K562 (cell line): ENCODE measurements at regions not wholly inside any gene's neighbourhood (a gene's known extent, or its start where the extent isn't known, plus 50 kb on each side); places are given as distances from the start of the nearest gene placed in this dataset.

Experiments used
- ATAC-seq: fragments of 200-7000 bp; cut with Tn5 transposase; 3 replicates; pipeline ENCODE4 v1.9.1; 2020; ENCODE audit warnings: moderate library complexity
- BruUV-seq: library from RNA; stranded (reverse); fragments of 400-500 nt; replicated peaks from 2 replicates; lab custom pipeline; 2021; lab: Mats Ljungman, UMichigan
- CTCF ChIA-PET: fragments of 300-600 bp; formaldehyde crosslinking; extraction: SDS; loops from one replicate; lab custom pipeline; 2021; ENCODE audit warnings: low intra/inter-chr PET ratio; lab: Yijun Ruan, JAX
- POLR2A ChIA-PET: fragments of 300-600, 350-650 bp; sonication (Branson Sonifier 250); formaldehyde crosslinking; extraction: SDS; loops from one replicate; lab custom pipeline; 2021; ENCODE audit warnings: antibody characterized with exemption, inconsistent platforms; lab: Yijun Ruan, JAX
- DNase-seq, 4 experiments: peaks; one replicate each; pipeline versions ENCODE4 v3.0.0 to v3.0.0-alpha.2; 2011 to 2018; ENCODE audit warnings: low spot score in 3 of 4, mixed read lengths in 3 of 4; ENCODE audit errors: extremely low read depth in 1 of 4
- FAIRE-seq: peaks from 2 replicates; lab custom pipeline; 2011; peaks lifted over from hg19 to GRCh38; lab: Jason Lieb, UNC
- H2AFZ ChIP-seq: 2 replicates; pipeline ENCODE4 v1.6.0; 2011; ENCODE audit warnings: low read depth, low read length, control low read depth, inconsistent platforms
- H3K27ac ChIP-seq: fragments of 200-600 bp; 3 replicates; pipeline ENCODE4 v1.8.0; 2011; ENCODE audit warnings: low read depth, mild to moderate bottlenecking, control low read depth, inconsistent platforms, low read length, moderate library complexity, mixed read lengths; ENCODE audit errors: extremely low read depth
- H3K27me3 ChIP-seq, 2 experiments: fragments of 300-600 bp in 1 of 2; 2 replicates in 1 of 2; 3 replicates in 1 of 2; pipeline versions ENCODE4 v1.6.0 to v1.8.0; 2011; ENCODE audit warnings: inconsistent platforms in 2 of 2, low read length in 2 of 2, mild to moderate bottlenecking in 1 of 2, mixed read lengths in 1 of 2, moderate library complexity in 1 of 2; ENCODE audit not compliant: control insufficient read depth in 2 of 2, insufficient read depth in 2 of 2
- H3K36me3 ChIP-seq: fragments of 300-600 bp; 3 replicates; pipeline ENCODE4 v1.8.0; 2011; ENCODE audit warnings: mild to moderate bottlenecking, low read length, inconsistent platforms; ENCODE audit not compliant: control insufficient read depth, insufficient read depth
- H3K4me1 ChIP-seq, 2 experiments: fragments of 200-600 bp in 1 of 2; replicated peaks in 1 of 2; 2 replicates in 1 of 2; 3 replicates in 1 of 2; pipeline versions ENCODE4 v1.5.1 to v1.8.0; 2011; ENCODE audit warnings: inconsistent platforms in 2 of 2, low read length in 2 of 2, mild to moderate bottlenecking in 1 of 2, mixed read lengths in 1 of 2, moderate library complexity in 1 of 2; ENCODE audit not compliant: control insufficient read depth in 2 of 2, insufficient read depth in 2 of 2
- H3K4me2 ChIP-seq: 2 replicates; pipeline ENCODE4 v1.6.1; 2011; ENCODE audit warnings: low read length, control low read depth, inconsistent platforms, mixed read lengths; ENCODE audit not compliant: insufficient read depth
- H3K4me3 ChIP-seq: fragments of 200-600 bp; sonication (generic), shearing (Covaris generic); 2 replicates; pipeline ENCODE4 v1.5.1; 2016; ENCODE audit warnings: control low read depth, inconsistent platforms
- H3K79me2 ChIP-seq: fragments of 200-600 bp; 3 replicates; pipeline ENCODE4 v1.8.0; 2011; ENCODE audit warnings: low read length, inconsistent platforms; ENCODE audit not compliant: control insufficient read depth, insufficient read depth
- H3K9ac ChIP-seq, 2 experiments: 2 replicates each; pipeline versions ENCODE4 v1.6.0 to v1.6.1; 2011; ENCODE audit warnings: low read depth in 2 of 2, low read length in 2 of 2, control low read depth in 1 of 2, inconsistent platforms in 1 of 2, mild to moderate bottlenecking in 1 of 2, mixed read lengths in 1 of 2; ENCODE audit not compliant: insufficient read depth in 1 of 2
- H3K9me1 ChIP-seq: one replicate; pipeline ENCODE4 v1.6.0; 2011; ENCODE audit warnings: inconsistent platforms, mild to moderate bottlenecking, low read length, moderate library complexity; ENCODE audit not compliant: control insufficient read depth, insufficient read depth
- H3K9me3 ChIP-seq: replicated peaks from 2 replicates; pipeline ENCODE4 v1.5.1; 2011; ENCODE audit warnings: low read depth, low read length, inconsistent platforms; ENCODE audit not compliant: control insufficient read depth, insufficient read depth
- H4K20me1 ChIP-seq: replicated peaks from 2 replicates; pipeline ENCODE4 v1.6.1; 2011; ENCODE audit warnings: low read length, inconsistent platforms, mixed read lengths; ENCODE audit not compliant: control insufficient read depth, insufficient read depth
- E2F5 ChIP-seq: sonication (generic); formaldehyde crosslinking; IDR thresholded peaks from 2 replicates; pipeline ENCODE4 v1.8.0; 2022; ENCODE audit warnings: mild to moderate bottlenecking, missing genetic modification reagents
- HEY1 ChIP-seq: fragments of 250-450 bp; sonication (Bioruptor Pico); IDR thresholded peaks from 2 replicates; pipeline ENCODE4 v1.5.0; 2020; ENCODE audit warnings: mild to moderate bottlenecking, moderate library complexity, borderline replicate concordance
- KAT7 ChIP-seq: sonication (generic); formaldehyde crosslinking; IDR thresholded peaks from 2 replicates; pipeline ENCODE4 v1.8.0; 2022; ENCODE audit warnings: missing genetic modification reagents, mild to moderate bottlenecking, borderline replicate concordance
- MNT ChIP-seq, 2 experiments: fragments of 450-650 bp; conservative IDR thresholded peaks; 2 replicates each; pipeline ENCODE4 v1.6.1; 2017; ENCODE audit warnings: mild to moderate bottlenecking in 2 of 2, moderate library complexity in 2 of 2
- MTA2 ChIP-seq: fragments of 450-650 bp; IDR thresholded peaks from 2 replicates; pipeline ENCODE4 v1.6.1; 2016; ENCODE audit warnings: low read depth
- NCOA1 ChIP-seq: fragments of 450-650 bp; IDR thresholded peaks from 2 replicates; pipeline ENCODE4 v1.6.1; 2016; ENCODE audit warnings: low read depth
- NR3C1 ChIP-seq: sonication (generic); formaldehyde crosslinking; IDR thresholded peaks from 2 replicates; pipeline ENCODE4 v1.8.1; 2022; ENCODE audit warnings: missing genetic modification reagents
- SMARCA5 ChIP-seq: fragments of 450-650 bp; IDR thresholded peaks from 2 replicates; pipeline ENCODE4 v1.6.1; 2016
- SREBF2 ChIP-seq: sonication (generic); formaldehyde crosslinking; IDR thresholded peaks from 2 replicates; pipeline ENCODE4 v1.4.0; 2020; ENCODE audit warnings: mild to moderate bottlenecking, missing genetic modification reagents
- TSHZ1 ChIP-seq: fragments of 250-450 bp; sonication (Bioruptor Pico); IDR thresholded peaks from 2 replicates; pipeline ENCODE4 v1.4.0; 2020; ENCODE audit warnings: mild to moderate bottlenecking, moderate library complexity
- XRCC5 ChIP-seq: fragments of 200-400 bp; formaldehyde crosslinking; IDR thresholded peaks from 2 replicates; pipeline ENCODE4 v1.6.1; 2017; ENCODE audit warnings: low read depth, mild to moderate bottlenecking, low read length
- ZNF444 ChIP-seq: fragments of 250-450 bp; sonication (Bioruptor Pico); IDR thresholded peaks from 2 replicates; pipeline ENCODE4 v1.4.0; 2020; ENCODE audit warnings: mild to moderate bottlenecking, moderate library complexity
- ZNF511 ChIP-seq: sonication (generic); formaldehyde crosslinking; IDR thresholded peaks from 2 replicates; pipeline ENCODE4 v1.8.0; 2022; ENCODE audit warnings: mild to moderate bottlenecking, missing genetic modification reagents
- ZNF589 ChIP-seq: fragments of 200-800 bp; sonication (Bioruptor generic); IDR thresholded peaks from 2 replicates; pipeline ENCODE4 v1.6.1; 2016; ENCODE audit warnings: low read depth, missing genetic modification characterization, missing compliant biosample characterization
- in situ Hi-C: fragments of 300-500 bp; cut with MboI; formaldehyde crosslinking; loops from 4 replicates; pipeline ENCODE4 v1.15.0; 2018; ENCODE audit warnings: inconsistent platforms, mixed read lengths
- intact Hi-C: fragments of 100-400 bp; cut with micrococcal nuclease; formaldehyde crosslinking; loops from 2 replicates; pipeline ENCODE4 v1.14.2; 2022

GRCh38 chr19:27935669-27936068 lies 1277.3 kb downstream of the UQCRFS1 start:
- Histone ChIP-seq H4K20me1 (no peaks in the 10 kb centered on the region), H3K9ac (no peak overlapping the region), H3K4me3 (no peak overlapping the region), H2AFZ (no peak overlapping the region), H3K27me3 (no peaks in the 10 kb centered on the region), H3K79me2 (no peaks in the 10 kb centered on the region), H3K9me1 (no peaks in the 10 kb centered on the region), H3K27ac (no peak overlapping the region), H3K36me3 (no peaks in the 10 kb centered on the region), H3K4me1 (no peaks in the 10 kb centered on the region), H3K9me3 (no peaks in the 10 kb centered on the region), H3K4me2 (no peak overlapping the region)
- ATAC-seq (no peak), DNase-seq (no peak), FAIRE-seq (no peak)
- ChIA-PET CTCF (no interaction called here), POLR2A (no interaction called here)
- in situ Hi-C loops (no loop called here), intact Hi-C loops (no loop called here)
- no TSS peak for BruUV-seq
- TF ChIP-seq TSHZ1 (CRISPR knock-in tag), result no peak
- TF ChIP-seq E2F5 (CRISPR knock-in tag), result no peak
- TF ChIP-seq MTA2, result no peak
- no peak for TF ChIP-seq ZNF511 (CRISPR knock-in tag)
- TF ChIP-seq SMARCA5, result no peak
- TF ChIP-seq NCOA1, result no peak
- no peak for TF ChIP-seq HEY1
- no peak for TF ChIP-seq XRCC5
- TF ChIP-seq KAT7 (CRISPR knock-in tag), result no peak
- TF ChIP-seq MNT (conservative IDR thresholded peaks at IDR 0.05), result no peak
- no peak for TF ChIP-seq ZNF444 (CRISPR knock-in tag)
- TF ChIP-seq ZNF589 (CRISPR knock-in tag), result no peak
- no peak for TF ChIP-seq SREBF2 (CRISPR knock-in tag)
- TF ChIP-seq NR3C1 (CRISPR knock-in tag), result no peak
